AG09319 (cell line): ENCODE measurements at regions not wholly inside any gene's neighbourhood (a gene's known extent, or its start where the extent isn't known, plus 50 kb on each side); places are given as distances from the start of the nearest gene placed in this dataset.

Source experiments
- DNase-seq: peaks from one replicate; pipeline ENCODE4 v3.0.0-alpha.2; 2010; ENCODE audit warnings: low read depth; ENCODE audit errors: extremely low read depth
- TF ChIP-seq, protein P1 (sequence below): IDR thresholded peaks from 2 replicates; pipeline ENCODE4 v1.5.1; 2011; ENCODE audit warnings: low read depth, mild to moderate bottlenecking, inconsistent platforms, low read length, moderate library complexity

DNA sequence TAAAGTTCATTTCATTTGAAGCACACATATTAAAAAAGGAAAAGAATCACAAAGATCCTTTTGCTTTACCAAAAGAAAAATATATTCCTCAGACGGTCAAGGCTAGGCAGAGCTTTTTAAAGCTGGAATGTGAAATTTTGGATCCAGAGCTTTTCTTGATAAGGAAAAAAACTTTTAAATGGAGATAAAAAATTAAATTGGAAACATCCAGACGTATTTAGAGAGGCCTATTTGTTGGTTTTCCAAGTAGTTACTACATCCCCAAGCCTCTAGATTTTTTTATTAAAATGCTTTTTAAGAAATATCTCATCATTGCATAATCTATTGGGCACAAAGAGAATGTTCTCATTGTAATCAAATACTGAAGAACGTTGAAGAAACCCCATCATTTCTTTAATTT is 385.7 kb upstream of the CITED2 start:
- no peak for DNase-seq
- TF ChIP-seq, protein P1, sequence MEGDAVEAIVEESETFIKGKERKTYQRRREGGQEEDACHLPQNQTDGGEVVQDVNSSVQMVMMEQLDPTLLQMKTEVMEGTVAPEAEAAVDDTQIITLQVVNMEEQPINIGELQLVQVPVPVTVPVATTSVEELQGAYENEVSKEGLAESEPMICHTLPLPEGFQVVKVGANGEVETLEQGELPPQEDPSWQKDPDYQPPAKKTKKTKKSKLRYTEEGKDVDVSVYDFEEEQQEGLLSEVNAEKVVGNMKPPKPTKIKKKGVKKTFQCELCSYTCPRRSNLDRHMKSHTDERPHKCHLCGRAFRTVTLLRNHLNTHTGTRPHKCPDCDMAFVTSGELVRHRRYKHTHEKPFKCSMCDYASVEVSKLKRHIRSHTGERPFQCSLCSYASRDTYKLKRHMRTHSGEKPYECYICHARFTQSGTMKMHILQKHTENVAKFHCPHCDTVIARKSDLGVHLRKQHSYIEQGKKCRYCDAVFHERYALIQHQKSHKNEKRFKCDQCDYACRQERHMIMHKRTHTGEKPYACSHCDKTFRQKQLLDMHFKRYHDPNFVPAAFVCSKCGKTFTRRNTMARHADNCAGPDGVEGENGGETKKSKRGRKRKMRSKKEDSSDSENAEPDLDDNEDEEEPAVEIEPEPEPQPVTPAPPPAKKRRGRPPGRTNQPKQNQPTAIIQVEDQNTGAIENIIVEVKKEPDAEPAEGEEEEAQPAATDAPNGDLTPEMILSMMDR = no peak

DNA sequence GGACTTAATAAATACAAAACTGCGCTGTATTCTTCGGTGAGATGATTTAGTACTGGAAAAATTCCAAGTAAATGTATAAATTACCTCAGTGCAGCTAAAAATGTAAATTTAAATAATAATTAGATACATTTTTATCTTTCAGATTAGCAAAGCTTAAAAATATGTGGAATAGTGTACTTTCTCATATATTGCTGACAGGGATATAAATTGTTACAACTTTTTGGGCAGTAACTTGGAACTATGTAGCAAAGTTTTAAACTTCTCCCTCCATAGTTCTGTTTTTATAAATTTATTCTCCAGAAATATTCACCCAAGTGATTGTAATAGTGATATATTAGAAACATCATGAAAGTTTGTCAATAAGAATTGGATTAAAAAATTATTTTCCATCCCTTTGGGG is 384.6 kb upstream of the CITED2 start:
- TF ChIP-seq, protein P1 = no peak

DNA sequence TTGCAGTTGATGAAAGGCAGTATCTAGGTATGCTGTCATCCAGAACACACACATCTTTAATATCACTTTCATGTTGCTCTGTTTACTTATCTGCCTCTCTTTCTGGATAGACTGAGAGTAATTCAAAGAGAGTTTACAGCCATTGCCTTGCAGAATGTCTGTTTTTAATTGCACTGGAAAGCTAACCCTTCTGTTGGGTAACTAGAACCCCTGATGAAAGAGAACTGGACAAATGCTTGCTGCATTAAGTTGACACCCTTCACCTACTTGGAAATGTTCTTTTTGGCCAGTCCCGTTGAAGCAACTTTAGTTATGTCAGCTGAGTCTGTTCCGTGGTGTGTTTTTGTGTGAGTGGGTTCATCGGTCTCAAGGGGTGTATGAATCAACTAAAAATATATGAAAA is 383.8 kb upstream of the CITED2 start:
- no peak for DNase-seq
- TF ChIP-seq, protein P1 = no peak

More for the DNA sequence above, 384.6 kb upstream of the CITED2 start:
- DNase-seq = no peak

DNA sequence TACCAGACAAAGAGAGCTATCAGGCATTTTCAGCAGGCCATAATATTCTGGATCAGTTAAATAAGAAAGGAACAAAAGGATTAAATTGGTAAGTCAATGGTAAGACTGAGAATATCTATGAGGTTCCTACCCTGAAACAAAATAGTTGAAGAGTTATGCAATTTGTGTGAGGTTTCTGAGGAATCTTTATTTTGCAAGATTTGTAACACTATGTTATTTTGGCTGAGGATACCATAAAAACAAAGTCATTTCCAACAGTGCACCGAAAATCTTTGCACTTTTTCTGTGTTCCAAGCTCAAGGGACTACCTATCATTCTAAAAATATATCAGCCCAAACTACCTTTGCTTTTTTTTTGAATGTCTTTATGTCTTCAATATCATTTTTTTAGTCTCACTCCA is 383.3 kb upstream of the CITED2 start:
- no peak for DNase-seq
- TF ChIP-seq, protein P1 = no peak

DNA sequence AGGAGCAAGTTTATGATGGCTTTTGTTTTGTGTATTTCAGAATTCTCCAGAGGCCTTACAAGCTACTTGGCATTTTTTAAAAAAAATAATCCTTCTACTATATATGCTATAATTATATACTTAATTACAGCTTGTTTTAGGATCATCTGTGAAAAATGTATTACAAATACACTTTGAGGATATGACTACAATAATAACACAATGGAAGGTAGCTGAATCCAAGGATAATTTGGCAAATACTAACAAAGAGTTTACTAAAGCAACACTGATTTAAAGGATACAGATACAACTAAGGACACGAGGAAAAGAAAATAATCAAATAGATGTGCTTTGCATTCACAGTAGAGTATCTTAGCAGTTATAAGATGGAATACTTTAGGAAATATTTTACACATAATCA is 381.9 kb upstream of the CITED2 start:
- DNase-seq = no peak
- TF ChIP-seq, protein P1 = no peak

DNA sequence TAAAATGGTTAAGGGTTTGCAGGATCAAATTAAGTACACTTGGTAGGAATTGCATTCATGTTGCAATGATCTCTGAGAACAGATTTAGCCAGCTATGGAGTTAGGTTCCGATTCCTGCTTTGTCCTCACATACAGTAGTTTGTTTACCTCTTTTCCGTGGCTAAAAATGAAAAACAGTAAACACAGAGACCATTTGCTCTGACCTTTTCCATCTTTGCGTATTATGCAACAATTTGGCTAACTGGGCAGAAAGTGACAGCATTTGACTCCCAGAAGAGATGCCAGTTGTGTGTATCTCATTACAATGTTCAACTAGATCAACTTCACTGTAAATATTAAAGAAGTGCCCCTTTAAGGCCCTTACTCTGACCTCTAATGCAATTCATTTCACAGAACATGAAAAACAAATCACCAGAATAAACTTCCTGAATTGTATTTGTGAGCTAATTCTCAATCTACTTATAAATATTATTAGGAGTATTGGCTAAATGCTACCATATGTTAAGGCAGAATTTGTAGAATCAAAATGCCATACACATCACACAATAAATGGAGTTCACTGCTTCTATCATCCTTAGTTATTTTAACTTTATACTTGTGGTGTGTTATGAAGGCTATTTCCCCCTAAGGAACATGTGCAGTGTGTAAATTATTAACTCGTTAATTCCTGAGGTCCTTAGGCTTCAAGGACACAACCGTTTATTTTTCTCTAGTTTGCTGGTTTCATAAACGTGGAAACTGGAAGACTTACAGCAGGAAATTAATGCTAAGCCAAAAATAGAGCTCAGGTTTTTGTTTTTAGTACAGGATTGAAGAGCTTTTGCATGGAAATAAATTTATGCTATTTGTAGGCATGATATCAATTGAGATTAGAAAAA is 380.7 kb upstream of the CITED2 start:
- TF ChIP-seq, protein P1 = no peak
- DNase-seq = no peak

DNA sequence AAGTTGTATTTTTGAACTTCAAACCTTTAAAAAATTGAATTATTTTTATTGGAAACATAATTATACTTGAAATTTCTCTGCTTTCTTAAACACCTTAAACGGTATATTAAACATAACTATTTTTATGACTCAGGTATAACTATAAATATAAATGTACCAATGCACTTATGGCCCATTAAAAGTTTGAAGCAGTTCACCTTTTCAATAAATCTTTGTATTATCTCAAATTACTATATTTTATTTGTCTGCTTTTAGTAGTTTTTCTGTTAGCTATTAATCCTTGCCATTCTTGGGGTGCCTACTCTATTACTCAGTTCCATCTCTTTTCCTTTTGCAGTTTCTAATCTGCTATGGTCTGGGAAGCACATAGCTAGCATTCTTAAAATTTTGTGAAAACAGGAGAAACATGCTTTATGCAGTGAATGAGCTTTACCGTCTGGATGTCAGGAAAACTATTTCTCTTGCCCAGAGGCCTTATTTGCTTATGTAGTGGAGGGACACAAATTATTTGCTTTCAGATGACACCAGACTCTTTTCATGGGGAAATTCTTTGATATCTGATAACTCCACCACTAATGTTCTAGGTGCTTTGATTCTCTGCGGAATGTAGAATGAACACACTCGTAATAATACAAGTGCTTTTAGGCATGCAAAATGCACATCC is 378.9 kb upstream of the CITED2 start:
- no peak for DNase-seq
- TF ChIP-seq, protein P1 = no peak
